Lower lobe of right lung (tissue), 2 donors: ENCODE measurements at regions not wholly inside any gene's neighbourhood (a gene's known extent, or its start where the extent isn't known, plus 50 kb on each side); places are given as distances from the start of the nearest gene placed in this dataset.
"Not testable (repeated sequence)": the region's sequence is repeated elsewhere in the genome, so short reads cannot be mapped to it uniquely, and the experiment has no call there.

Source experiments
- ATAC-seq, 2 donors: fragments of 200-7000 bp; cut with Tn5 transposase; one replicate each; pipeline ENCODE4 v1.9.1; 2020 to 2022; ENCODE audit warnings: mild to moderate bottlenecking in 2 of 2, moderate library complexity in 2 of 2
- DNase-seq: peaks from one replicate; pipeline ENCODE4 v3.0.0-alpha.2; 2020
- H3K27ac ChIP-seq: fragments of 200-600 bp; one replicate; pipeline ENCODE4 v1.8.0; 2022
- H3K27me3 ChIP-seq: fragments of 200-600 bp; one replicate; pipeline ENCODE4 v1.8.0; 2022; ENCODE audit warnings: low read depth
- H3K36me3 ChIP-seq: fragments of 200-600 bp; one replicate; pipeline ENCODE4 v1.8.0; 2022; ENCODE audit warnings: mild to moderate bottlenecking
- H3K4me1 ChIP-seq: fragments of 200-600 bp; one replicate; pipeline ENCODE4 v1.8.0; 2022
- H3K4me3 ChIP-seq: fragments of 200-600 bp; one replicate; pipeline ENCODE4 v1.8.0; 2022; ENCODE audit warnings: mild to moderate bottlenecking
- H3K9me3 ChIP-seq: fragments of 200-600 bp; one replicate; pipeline ENCODE4 v1.8.0; 2022
- intact Hi-C: fragments of 100-400 bp; cut with DNase I; formaldehyde crosslinking; loops from one replicate; pipeline ENCODE4 v1.11.0; 2022
- TF ChIP-seq, protein P1 (sequence below): fragments of 200-600 bp; IDR thresholded peaks from one replicate; pipeline ENCODE4 v1.8.0; 2022; ENCODE audit warnings: antibody characterized with exemption, mild to moderate bottlenecking
- donor health status: DM: no; HTN: yes; CAD: no; lungs with severe emphysema.

DNA sequence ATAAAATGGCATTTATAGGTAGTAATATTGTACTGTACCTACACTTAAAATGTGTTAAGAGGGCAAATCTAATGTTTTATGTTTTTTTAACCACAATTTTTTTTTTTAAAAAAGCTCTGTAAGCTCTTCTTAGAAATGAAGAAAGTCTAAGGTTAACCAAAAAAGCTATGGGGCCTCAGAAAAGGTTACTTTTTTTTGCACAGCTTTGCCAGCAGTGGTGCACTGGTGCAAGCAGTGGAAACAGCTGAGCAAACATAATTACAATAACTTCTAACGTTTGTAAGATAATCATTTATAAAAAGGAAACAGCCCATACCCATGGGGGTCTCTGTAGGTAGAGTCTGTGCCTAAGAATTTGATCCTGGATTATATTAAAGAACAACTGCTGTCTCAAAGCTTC lies 85.1 kb upstream of the NID2 start:
- no peak for DNase-seq
- H3K27ac ChIP-seq = no peak overlapping the region
- H3K4me1 ChIP-seq = no peaks in the 10 kb centered on the region
- no peak overlapping the region for H3K4me3 ChIP-seq
- ATAC-seq = no peak
- no peaks in the 10 kb centered on the region for H3K9me3 ChIP-seq
- H3K27me3 ChIP-seq = no peaks in the 10 kb centered on the region
- TF ChIP-seq, protein P1, sequence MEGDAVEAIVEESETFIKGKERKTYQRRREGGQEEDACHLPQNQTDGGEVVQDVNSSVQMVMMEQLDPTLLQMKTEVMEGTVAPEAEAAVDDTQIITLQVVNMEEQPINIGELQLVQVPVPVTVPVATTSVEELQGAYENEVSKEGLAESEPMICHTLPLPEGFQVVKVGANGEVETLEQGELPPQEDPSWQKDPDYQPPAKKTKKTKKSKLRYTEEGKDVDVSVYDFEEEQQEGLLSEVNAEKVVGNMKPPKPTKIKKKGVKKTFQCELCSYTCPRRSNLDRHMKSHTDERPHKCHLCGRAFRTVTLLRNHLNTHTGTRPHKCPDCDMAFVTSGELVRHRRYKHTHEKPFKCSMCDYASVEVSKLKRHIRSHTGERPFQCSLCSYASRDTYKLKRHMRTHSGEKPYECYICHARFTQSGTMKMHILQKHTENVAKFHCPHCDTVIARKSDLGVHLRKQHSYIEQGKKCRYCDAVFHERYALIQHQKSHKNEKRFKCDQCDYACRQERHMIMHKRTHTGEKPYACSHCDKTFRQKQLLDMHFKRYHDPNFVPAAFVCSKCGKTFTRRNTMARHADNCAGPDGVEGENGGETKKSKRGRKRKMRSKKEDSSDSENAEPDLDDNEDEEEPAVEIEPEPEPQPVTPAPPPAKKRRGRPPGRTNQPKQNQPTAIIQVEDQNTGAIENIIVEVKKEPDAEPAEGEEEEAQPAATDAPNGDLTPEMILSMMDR = no peak
- intact Hi-C loops = no loop called here
- no peaks in the 10 kb centered on the region for H3K36me3 ChIP-seq

DNA sequence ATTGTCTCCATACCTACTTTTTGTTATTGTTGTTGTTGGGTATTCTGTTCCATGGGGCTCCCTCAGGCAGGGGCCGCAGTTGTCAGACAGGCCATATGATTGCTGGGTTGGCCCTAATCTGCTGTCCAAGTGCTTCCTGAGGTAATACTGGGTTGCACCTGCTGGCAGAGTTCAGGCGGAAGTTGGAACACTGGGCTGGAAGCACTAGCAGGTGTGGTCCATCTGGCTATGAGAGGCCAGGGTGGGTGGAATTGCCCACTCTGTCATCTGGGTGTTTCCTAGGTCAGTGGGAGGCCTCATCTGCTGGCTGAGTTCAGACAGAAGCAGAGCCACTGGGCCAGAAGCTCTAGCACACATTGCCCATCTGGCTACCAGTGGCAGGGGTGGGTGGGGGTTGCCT lies 81.3 kb upstream of the NID2 start:
- Histone ChIP-seq H3K27me3 (no peaks in the 10 kb centered on the region), H3K4me1 (no peaks in the 10 kb centered on the region), H3K9me3 (no peaks in the 10 kb centered on the region), H3K4me3 (no peak overlapping the region), H3K36me3 (no peaks in the 10 kb centered on the region), H3K27ac (no peak overlapping the region)
- DNase-seq (no peak), ATAC-seq (no peak)
- TF ChIP-seq, protein P1 = no peak
- intact Hi-C loops = no loop called here

DNA sequence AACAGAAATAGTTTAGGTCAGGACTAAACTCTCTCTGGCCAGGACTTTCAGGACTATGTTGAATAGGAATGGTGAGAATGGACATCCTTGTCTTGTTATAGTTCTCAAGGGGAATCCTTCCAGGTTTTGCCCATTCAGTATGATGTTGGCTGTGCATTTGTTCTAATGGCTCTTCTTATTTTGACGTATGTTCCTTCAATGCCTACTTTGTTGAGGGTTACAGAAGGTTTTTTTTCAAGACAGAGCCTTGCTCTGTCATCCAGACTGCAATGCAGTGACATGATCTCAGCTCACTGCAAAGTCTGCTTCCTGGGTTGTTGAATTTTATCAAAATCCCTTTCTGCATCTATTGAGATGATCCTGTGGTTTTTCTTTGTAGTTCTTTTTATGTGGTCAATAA lies 79.5 kb upstream of the NID2 start:
- no peaks in the 10 kb centered on the region for H3K36me3 ChIP-seq
- H3K27ac ChIP-seq = no peak overlapping the region
- DNase-seq = no peak
- intact Hi-C loops = no loop called here
- no peaks in the 10 kb centered on the region for H3K9me3 ChIP-seq
- no peaks in the 10 kb centered on the region for H3K4me1 ChIP-seq
- TF ChIP-seq, protein P1 = no peak
- H3K27me3 ChIP-seq = no peaks in the 10 kb centered on the region
- ATAC-seq = no peak
- H3K4me3 ChIP-seq = no peak overlapping the region

DNA sequence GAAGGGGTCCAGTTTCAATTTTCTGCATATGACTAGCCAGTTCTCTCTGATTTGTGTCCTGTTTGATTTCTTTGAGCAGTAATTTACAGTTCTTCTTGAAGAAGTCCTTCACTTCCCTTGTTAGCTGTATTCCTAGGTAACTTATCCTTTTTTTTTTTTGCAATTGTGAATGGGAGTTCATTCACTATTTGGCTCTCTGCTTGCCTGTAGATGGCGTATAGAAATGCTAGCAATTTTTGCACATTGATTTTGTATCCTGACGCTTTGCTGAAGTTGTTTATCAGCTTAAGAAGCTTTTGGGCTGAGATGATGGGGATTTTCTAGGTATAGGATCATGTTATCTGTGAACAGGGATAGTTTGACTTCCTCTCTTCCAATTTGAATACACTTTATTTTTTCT lies 77.6 kb upstream of the NID2 start:
- Histone ChIP-seq H3K9me3 (no peaks in the 10 kb centered on the region), H3K4me1 (no peaks in the 10 kb centered on the region), H3K27ac (no peak overlapping the region), H3K36me3 (no peaks in the 10 kb centered on the region), H3K4me3 (no peak overlapping the region), H3K27me3 (no peaks in the 10 kb centered on the region)
- TF ChIP-seq, protein P1 = no peak
- ATAC-seq = no peak
- intact Hi-C loops = no loop called here
- DNase-seq = no peak

DNA sequence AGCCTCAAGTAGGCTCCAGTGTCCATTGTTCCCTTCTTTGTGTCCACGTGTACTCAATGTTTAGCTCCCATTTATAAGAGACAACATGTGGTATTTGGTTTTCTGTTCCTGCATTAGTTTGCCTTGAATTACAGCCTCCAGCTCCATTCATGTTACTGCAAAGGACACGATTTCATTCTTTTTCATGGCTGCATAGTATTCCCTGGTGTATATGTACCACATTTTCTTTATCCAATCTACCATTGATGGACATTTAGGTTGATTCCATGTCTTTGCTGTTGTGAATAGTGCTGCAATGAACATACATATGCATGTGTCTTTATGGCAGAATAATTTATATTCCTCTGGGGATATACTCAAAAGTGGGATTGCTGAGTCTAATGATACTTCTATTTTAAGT lies 75.2 kb upstream of the NID2 start:
- DNase-seq, H3K9me3 ChIP-seq, H3K27ac ChIP-seq, H3K27me3 ChIP-seq, H3K36me3 ChIP-seq, H3K4me1 ChIP-seq, H3K4me3 ChIP-seq, intact Hi-C loops, ATAC-seq: not testable (repeated sequence)

DNA sequence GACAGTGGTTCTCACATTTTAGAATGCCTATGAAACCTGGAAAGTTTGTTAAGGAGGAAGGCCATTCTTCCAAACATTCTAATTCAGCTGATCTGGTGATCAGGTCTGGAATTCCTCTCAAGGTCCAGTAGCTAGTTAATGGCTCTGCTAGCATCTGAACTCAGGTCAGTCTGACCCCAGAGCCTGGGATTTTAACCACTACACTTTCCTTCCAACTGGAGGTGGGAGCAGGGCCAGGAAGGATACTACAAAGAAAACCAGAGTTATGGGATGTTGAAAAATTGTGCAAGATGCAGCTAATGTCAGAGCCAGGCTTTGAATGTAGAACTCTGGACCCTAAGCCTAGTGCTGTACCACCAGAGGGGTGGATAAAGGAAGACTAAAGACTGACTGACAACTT lies 73.6 kb upstream of the NID2 start:
- ATAC-seq = no peak
- DNase-seq = no peak
- TF ChIP-seq, protein P1 = no peak

More for the DNA sequence above, 73.6 kb upstream of the NID2 start:
- intact Hi-C loops = no loop called here
- Histone ChIP-seq H3K4me3 (no peak overlapping the region), H3K27ac (no peak overlapping the region), H3K27me3 (no peaks in the 10 kb centered on the region), H3K36me3 (no peaks in the 10 kb centered on the region), H3K9me3 (no peaks in the 10 kb centered on the region), H3K4me1 (no peaks in the 10 kb centered on the region)
